ENCODE measurements at regions not wholly inside any gene's neighbourhood (a gene's known extent, or its start where the extent isn't known, plus 50 kb on each side); places are given as distances from the start of the nearest gene placed in this dataset.

DNA sequence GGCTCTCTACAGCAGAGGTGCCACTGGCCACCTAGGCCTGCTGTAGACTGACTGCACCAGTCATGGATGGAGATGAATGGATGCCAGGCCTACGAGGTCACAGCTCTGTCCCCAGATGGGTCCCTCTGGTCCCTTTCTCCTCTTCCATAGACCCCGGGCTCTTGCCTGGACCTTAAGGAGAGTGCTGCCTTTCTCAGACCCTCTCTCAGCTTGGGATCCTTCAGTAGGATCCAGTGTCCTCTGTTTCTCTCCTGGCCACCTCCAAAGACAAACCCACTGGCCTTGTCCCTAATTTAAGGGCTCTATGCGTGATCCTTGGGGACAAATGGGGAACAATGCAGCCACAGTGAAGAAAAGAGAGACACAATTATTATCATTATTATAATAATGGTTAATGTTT, 189.3 kb upstream of the C16orf82 start:
- Histone ChIP-seq H3K9ac (no peak overlapping the region), H3K4me2 (ENCODE audit: unreplicated experiment) (no peak overlapping the region), H3K36me3 (ENCODE audit: low read depth) (no peaks in the 10 kb centered on the region), H3F3A (ENCODE audit: insufficient read depth) (no peaks in the 10 kb centered on the region), H3K9me2 (ENCODE audit: insufficient read depth) (no peaks in the 10 kb centered on the region), H4K20me1 (ENCODE audit: insufficient read depth) (no peaks in the 10 kb centered on the region), H3K4me1 (ENCODE audit: insufficient read depth) (no peaks in the 10 kb centered on the region), H2AFZ (no peak overlapping the region), H3K27ac (no peak overlapping the region), H3K9me3 (ENCODE audit: low read depth) (no peaks in the 10 kb centered on the region), H3K27me3 (replicated peaks; ENCODE audit: insufficient read depth) (no peaks in the 10 kb centered on the region), H3K4me3 (no peak overlapping the region), H3K79me2 (ENCODE audit: insufficient read depth) (no peaks in the 10 kb centered on the region)
- WGBS, 2 experiments (ENCODE audit: low coverage in 1 of 2, low lambda C conversion rate in 2 of 2, missing lambda C conversion rate in 2 of 2): 41 to 43% methylated on average over 3 of the region's 3 CpGs
- in situ Hi-C loops (cut with MboI): no loop called here
- no peak for DNase-seq
- TF ChIP-seq EZH2phosphoT487 (IDR thresholded peaks at IDR 0.05; ENCODE audit: insufficient read depth, low read depth): no peak
- TF ChIP-seq EZH2 (IDR thresholded peaks at IDR 0.05; ENCODE audit: insufficient read depth, poor library complexity, severe bottlenecking): no peak

- no peaks in the 10 kb centered on the region for H3F3A ChIP-seq (ENCODE audit: insufficient read depth)
- H3K4me1 ChIP-seq (ENCODE audit: insufficient read depth): no peaks in the 10 kb centered on the region
- H3K79me2 ChIP-seq (ENCODE audit: insufficient read depth): no peaks in the 10 kb centered on the region
- no peak overlapping the region for H3K9ac ChIP-seq
- no peak overlapping the region for H3K4me3 ChIP-seq
- H4K20me1 ChIP-seq (ENCODE audit: insufficient read depth): no peaks in the 10 kb centered on the region
- H3K9me3 ChIP-seq (ENCODE audit: low read depth): no peaks in the 10 kb centered on the region
- no peak overlapping the region for H2AFZ ChIP-seq
- no peak for TF ChIP-seq EZH2 (IDR thresholded peaks at IDR 0.05; ENCODE audit: insufficient read depth, poor library complexity, severe bottlenecking)
- TF ChIP-seq EZH2phosphoT487 (IDR thresholded peaks at IDR 0.05; ENCODE audit: insufficient read depth, low read depth): no peak
- no peaks in the 10 kb centered on the region for H3K9me2 ChIP-seq (ENCODE audit: insufficient read depth)
- in situ Hi-C loops (cut with MboI): no loop called here
- no peaks in the 10 kb centered on the region for H3K36me3 ChIP-seq (ENCODE audit: low read depth)
- no peak overlapping the region for H3K4me2 ChIP-seq (ENCODE audit: unreplicated experiment)
- H3K27ac ChIP-seq: no peak overlapping the region
- 29 to 33% methylated on average over 1 of the region's 1 CpG for WGBS, 2 experiments (ENCODE audit: low coverage in 1 of 2, low lambda C conversion rate in 2 of 2, missing lambda C conversion rate in 2 of 2)
- DNase-seq: no peak
- H3K27me3 ChIP-seq (replicated peaks; ENCODE audit: insufficient read depth): no peaks in the 10 kb centered on the region
Measured at GRCh38 chr16:26885674-26886073, 181.1 kb upstream of the C16orf82 start.

- Histone ChIP-seq H3K4me1 (ENCODE audit: insufficient read depth) (no peaks in the 10 kb centered on the region), H3K27me3 (replicated peaks; ENCODE audit: insufficient read depth) (no peaks in the 10 kb centered on the region), H3K9me3 (ENCODE audit: low read depth) (no peaks in the 10 kb centered on the region), H2AFZ (no peak overlapping the region), H3K4me2 (ENCODE audit: unreplicated experiment) (no peak overlapping the region), H3K4me3 (no peak overlapping the region), H3F3A (ENCODE audit: insufficient read depth) (no peaks in the 10 kb centered on the region), H3K36me3 (ENCODE audit: low read depth) (no peaks in the 10 kb centered on the region), H3K27ac (no peak overlapping the region), H3K9me2 (ENCODE audit: insufficient read depth) (no peaks in the 10 kb centered on the region), H3K9ac (no peak overlapping the region), H4K20me1 (ENCODE audit: insufficient read depth) (no peaks in the 10 kb centered on the region), H3K79me2 (ENCODE audit: insufficient read depth) (no peaks in the 10 kb centered on the region)
- peak; percentile 2 for DNase-seq
- WGBS, 2 experiments (ENCODE audit: low coverage in 1 of 2, low lambda C conversion rate in 2 of 2, missing lambda C conversion rate in 2 of 2): 0 to 3% methylated on average over 2 of the region's 2 CpGs
- in situ Hi-C loops (cut with MboI): no loop called here
- TF ChIP-seq EZH2phosphoT487 (IDR thresholded peaks at IDR 0.05; ENCODE audit: insufficient read depth, low read depth) (no peak), EZH2 (IDR thresholded peaks at IDR 0.05; ENCODE audit: insufficient read depth, poor library complexity, severe bottlenecking) (no peak)
Measured at GRCh38 chr16:26889740-26890139, 177.0 kb upstream of the C16orf82 start.

DNA sequence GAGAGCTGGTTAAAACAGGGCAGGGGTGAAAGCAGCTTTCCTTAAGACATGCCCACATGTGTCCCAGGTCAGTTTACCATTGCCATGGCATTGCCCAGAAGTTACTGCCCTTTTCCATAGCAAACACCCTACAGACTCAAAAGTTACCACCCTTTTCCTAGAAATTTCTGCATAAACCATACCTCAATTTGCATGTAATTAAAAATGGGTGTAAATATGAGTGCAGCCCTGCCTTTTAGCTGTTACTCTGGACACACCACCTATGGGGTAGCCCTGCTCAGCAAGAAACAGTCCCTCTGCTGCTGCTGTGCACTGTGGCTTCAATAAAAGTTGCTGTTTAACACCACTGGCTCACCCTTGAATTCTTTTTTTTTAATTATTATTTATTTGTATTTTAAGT, 168.5 kb upstream of the C16orf82 start:
- Histone ChIP-seq H3K27me3 (replicated peaks; ENCODE audit: insufficient read depth) (no peaks in the 10 kb centered on the region), H3K4me3 (no peak overlapping the region), H3K4me1 (ENCODE audit: insufficient read depth) (peaks cover 10% of the 10 kb centered on the region; the same call in 1 of the 2 replicates), H3K9me3 (ENCODE audit: low read depth) (no peaks in the 10 kb centered on the region), H3K4me2 (ENCODE audit: unreplicated experiment) (no peak overlapping the region), H3K36me3 (ENCODE audit: low read depth) (no peaks in the 10 kb centered on the region), H3K79me2 (ENCODE audit: insufficient read depth) (no peaks in the 10 kb centered on the region), H3K27ac (no peak overlapping the region), H3K9ac (no peak overlapping the region), H3K9me2 (ENCODE audit: insufficient read depth) (no peaks in the 10 kb centered on the region), H3F3A (ENCODE audit: insufficient read depth) (no peaks in the 10 kb centered on the region), H2AFZ (no peak overlapping the region), H4K20me1 (ENCODE audit: insufficient read depth) (no peaks in the 10 kb centered on the region)
- DNase-seq: no peak
- in situ Hi-C loops (cut with MboI): no loop called here
- TF ChIP-seq EZH2phosphoT487 (IDR thresholded peaks at IDR 0.05; ENCODE audit: insufficient read depth, low read depth): no peak
- no peak for TF ChIP-seq EZH2 (IDR thresholded peaks at IDR 0.05; ENCODE audit: insufficient read depth, poor library complexity, severe bottlenecking)

DNA sequence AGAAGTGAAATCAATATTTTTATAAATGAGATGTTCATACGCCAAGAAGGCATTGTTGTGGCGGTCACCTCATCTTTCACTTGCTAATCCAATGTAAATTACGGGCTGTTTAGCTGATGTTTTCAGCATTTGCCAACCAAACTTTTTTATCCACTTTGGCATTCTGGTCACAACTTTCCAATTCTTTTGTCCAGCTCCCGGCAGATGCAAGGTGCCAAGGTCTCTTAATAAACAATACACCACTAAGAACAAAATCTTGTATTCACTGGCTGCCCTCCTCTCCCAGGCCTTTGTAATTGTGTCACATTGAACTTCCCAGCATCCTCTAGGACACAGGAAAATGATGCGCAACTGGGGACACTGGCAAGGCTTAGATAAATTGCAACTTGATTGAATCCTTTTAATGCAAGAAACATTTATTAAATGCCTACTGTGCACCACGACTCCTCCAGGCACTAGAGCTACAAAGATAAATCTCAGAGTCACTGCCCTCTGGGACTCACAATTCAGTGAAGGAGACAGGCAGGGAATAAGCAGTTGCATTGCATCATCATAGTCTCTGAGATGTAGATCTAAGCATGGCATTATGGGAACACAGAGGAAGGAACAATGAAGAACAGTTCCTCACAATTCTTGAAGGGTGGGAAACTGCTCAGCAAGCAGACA, 165.4 kb upstream of the C16orf82 start:
- Histone ChIP-seq H3F3A (ENCODE audit: insufficient read depth) (no peaks in the 10 kb centered on the region), H3K4me2 (ENCODE audit: unreplicated experiment) (no peak overlapping the region), H3K27me3 (replicated peaks; ENCODE audit: insufficient read depth) (0 out of 2 replicates have a peak, but pooled peaks cover 2% of the 10 kb centered on the region), H3K4me1 (ENCODE audit: insufficient read depth) (peaks cover 4% of the 10 kb centered on the region; the same call in 1 of the 2 replicates), H3K9ac (no peak overlapping the region), H3K9me2 (ENCODE audit: insufficient read depth) (no peaks in the 10 kb centered on the region), H3K4me3 (no peak overlapping the region), H3K79me2 (ENCODE audit: insufficient read depth) (no peaks in the 10 kb centered on the region), H3K36me3 (ENCODE audit: low read depth) (no peaks in the 10 kb centered on the region), H3K9me3 (ENCODE audit: low read depth) (no peaks in the 10 kb centered on the region), H3K27ac (no peak overlapping the region), H4K20me1 (ENCODE audit: insufficient read depth) (no peaks in the 10 kb centered on the region), H2AFZ (no peak overlapping the region)
- 54% methylated on average over 6 of the region's 6 CpGs for WGBS, 2 experiments (ENCODE audit: low coverage in 1 of 2, low lambda C conversion rate in 2 of 2, missing lambda C conversion rate in 2 of 2)
- TF ChIP-seq EZH2phosphoT487 (IDR thresholded peaks at IDR 0.05; ENCODE audit: insufficient read depth, low read depth) (no peak), EZH2 (IDR thresholded peaks at IDR 0.05; ENCODE audit: insufficient read depth, poor library complexity, severe bottlenecking) (no peak)
- in situ Hi-C loops (cut with MboI): no loop called here
- DNase-seq: no peak
